Fibroblast of pulmonary artery (primary cell): ENCODE measurements at regions not wholly inside any gene's neighbourhood (a gene's known extent, or its start where the extent isn't known, plus 50 kb on each side); places are given as distances from the start of the nearest gene placed in this dataset.

ENCODE experiments used
- DNase-seq: peaks from one replicate; pipeline ENCODE4 v3.0.0-alpha.2; 2010; ENCODE audit warnings: low read depth
- H3K4me3 ChIP-seq: replicated peaks from 2 replicates; pipeline ENCODE4 v1.5.1; 2011; ENCODE audit warnings: low read depth, mild to moderate bottlenecking, control low read depth, low read length, moderate library complexity
- CTCF ChIP-seq: IDR thresholded peaks from 2 replicates; pipeline ENCODE4 v1.5.1; 2011; ENCODE audit warnings: mild to moderate bottlenecking, control low read depth, low read length, inconsistent platforms; ENCODE audit errors: missing control alignments

DNA sequence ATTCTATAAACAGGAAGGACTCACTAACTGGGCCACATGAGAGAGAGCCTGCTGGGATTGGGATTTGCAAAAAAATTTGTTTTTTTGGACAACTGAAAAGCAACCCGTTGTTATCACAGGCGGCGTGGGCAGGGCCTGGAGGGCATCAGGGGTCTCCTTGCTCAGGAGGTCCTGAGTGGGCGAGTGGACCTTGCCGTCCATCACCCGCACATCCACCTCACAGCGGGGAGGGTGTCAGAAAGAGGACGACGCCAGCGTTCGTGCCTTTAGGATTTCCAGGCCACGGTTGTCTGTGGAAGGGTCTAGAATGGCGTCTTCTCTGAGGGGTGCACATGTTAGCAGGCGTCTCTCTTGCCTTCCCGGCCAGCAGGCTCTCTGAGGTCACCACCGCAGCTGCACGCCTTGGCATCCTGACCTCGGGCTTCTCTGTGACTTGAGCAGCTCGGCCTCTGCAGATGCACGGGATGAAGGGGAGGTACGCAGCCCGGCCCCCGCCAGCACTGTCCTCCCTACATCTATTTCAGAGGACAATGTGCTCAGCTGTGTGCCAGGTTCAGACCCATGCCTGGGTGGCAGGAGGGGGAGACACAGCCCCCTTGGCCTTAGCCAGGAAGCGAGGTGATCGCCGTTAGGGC lies 749.5 kb downstream of the BRD1 start:
- no peak overlapping the region for H3K4me3 ChIP-seq
- DNase-seq = no peak
- TF ChIP-seq CTCF = no peak

DNA sequence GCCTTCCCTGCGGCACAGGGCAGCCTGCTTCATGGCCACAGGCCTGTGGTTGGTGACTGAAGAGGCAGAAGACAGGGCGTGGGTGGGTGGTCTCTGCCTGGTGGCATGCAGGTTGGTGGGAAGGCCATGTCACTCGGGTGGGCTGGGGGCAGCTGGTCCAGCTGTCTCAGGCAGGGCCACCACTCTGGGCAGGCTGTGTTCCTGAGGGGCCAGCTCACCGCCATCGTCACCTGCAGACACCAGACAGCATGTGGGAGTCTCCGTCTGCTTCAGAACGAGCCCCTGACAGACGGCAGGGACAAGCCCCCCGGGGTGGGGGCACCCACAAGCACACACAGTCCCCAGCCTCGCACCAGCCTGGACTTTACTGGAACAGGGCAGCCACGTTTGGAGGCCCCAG lies 750.1 kb downstream of the BRD1 start:
- DNase-seq = no peak
- no peak overlapping the region for H3K4me3 ChIP-seq
- no peak for TF ChIP-seq CTCF

DNA sequence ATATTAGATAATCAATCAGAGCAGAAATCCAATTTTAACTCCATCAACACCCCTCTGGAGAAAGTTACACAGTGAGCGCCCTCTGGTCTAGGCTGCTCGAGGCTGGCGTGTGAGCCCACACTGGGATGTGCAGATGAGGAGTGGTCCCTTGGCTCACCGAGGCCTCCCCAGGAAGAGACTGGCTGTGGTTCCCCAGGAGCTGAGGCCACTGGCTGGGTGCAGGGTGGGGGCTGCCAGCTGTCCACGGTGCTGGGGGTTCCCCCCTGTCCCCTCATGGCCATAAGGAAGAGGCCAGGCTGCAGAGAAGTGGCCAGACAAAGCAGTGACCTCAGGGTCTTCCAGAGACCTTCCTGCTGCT lies 750.7 kb downstream of the BRD1 start:
- TF ChIP-seq CTCF = no peak
- H3K4me3 ChIP-seq = no peak overlapping the region
- no peak for DNase-seq

GRCh38 chr22:49076300-49077035 lies 751.2 kb downstream of the BRD1 start:
- DNase-seq = no peak
- no peak overlapping the region for H3K4me3 ChIP-seq
- TF ChIP-seq CTCF = no peak

GRCh38 chr22:49075150-49075549 lies 752.5 kb downstream of the BRD1 start:
- TF ChIP-seq CTCF = no peak
- no peak overlapping the region for H3K4me3 ChIP-seq
- no peak for DNase-seq

DNA sequence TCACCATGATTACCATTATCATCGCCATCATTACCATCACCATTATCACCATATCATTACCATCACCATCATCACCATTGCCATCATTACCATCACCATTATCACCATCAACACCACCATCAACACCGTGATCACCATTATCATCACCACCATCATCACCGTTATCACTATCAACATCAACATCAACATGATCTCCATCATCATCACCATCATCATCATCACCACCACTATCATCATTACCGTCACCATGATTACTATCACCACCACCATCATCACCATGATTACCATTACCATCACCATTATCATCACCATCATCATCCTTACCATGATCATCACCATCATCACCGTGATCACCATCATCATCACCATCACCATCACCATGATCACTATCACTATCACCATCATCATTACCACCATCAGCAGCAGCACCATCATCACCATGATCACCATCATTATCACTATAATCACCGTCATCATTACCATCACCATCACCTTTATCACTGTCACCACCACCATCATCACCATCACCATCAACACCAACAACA lies 753.7 kb downstream of the BRD1 start:
- no peak for DNase-seq
- no peak for TF ChIP-seq CTCF
- H3K4me3 ChIP-seq = no peak overlapping the region
